GM13976 (cell line): ENCODE measurements at regions not wholly inside any gene's neighbourhood (a gene's known extent, or its start where the extent isn't known, plus 50 kb on each side); places are given as distances from the start of the nearest gene placed in this dataset.
"Not testable (repeated sequence)": the region's sequence is repeated elsewhere in the genome, so short reads cannot be mapped to it uniquely, and the experiment has no call there.

Experiments
- DNase-seq: peaks from one replicate; pipeline ENCODE4 v3.0.0; 2012; ENCODE audit warnings: low spot score
- in situ Hi-C: fragments of 300-500 bp; cut with MboI; formaldehyde crosslinking; loops from one replicate; pipeline ENCODE4 v1.12.0; 2022; ENCODE audit warnings: low sequenced_read_pairs, mixed read lengths, inconsistent platforms; ENCODE audit not compliant: unreplicated experiment
- TF ChIP-seq, protein P1 (sequence below): IDR thresholded peaks from 2 replicates; pipeline ENCODE4 v1.5.1; 2012; ENCODE audit warnings: borderline replicate concordance, mild to moderate bottlenecking; ENCODE audit not compliant: insufficient read depth; ENCODE audit errors: extremely low read depth, missing control alignments, control extremely low read depth

DNA sequence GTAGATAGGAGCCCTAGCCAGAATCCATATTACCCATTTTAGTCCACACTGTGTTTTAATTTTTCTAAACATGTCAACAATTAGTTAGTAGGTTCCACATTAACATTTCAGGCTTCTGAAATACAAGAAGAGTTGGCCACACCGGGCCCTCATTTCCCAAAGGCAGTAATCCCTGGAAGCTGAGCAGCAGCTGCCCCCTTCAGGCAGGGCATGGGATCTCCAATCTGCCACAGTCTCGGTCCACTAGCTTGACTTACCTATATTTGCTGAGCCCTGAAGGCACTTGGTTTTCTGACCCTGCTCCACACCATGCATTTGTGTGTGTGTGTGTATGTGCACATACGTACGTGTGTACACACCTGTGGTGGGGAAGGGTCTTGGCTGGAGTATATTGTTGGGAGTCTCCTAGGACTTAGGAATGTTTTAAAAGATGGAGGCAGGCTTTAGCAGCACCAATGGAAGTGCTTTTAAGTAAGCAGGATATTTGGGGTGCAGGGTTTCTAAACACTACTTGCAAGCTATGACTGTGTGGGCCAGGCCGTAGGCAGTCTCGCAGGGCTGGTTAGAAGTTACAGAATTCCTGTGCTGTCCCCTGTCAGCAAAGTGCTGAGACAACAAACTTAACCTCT is 71.2 kb upstream of the SOX14 start:
- DNase-seq, result peak; percentile 41
- in situ Hi-C loops, result loop anchor here (25.0 kb wide), 1 partner anchor 581 kb away; no protein-coding TSS in a partner anchor
- TF ChIP-seq, protein P1, sequence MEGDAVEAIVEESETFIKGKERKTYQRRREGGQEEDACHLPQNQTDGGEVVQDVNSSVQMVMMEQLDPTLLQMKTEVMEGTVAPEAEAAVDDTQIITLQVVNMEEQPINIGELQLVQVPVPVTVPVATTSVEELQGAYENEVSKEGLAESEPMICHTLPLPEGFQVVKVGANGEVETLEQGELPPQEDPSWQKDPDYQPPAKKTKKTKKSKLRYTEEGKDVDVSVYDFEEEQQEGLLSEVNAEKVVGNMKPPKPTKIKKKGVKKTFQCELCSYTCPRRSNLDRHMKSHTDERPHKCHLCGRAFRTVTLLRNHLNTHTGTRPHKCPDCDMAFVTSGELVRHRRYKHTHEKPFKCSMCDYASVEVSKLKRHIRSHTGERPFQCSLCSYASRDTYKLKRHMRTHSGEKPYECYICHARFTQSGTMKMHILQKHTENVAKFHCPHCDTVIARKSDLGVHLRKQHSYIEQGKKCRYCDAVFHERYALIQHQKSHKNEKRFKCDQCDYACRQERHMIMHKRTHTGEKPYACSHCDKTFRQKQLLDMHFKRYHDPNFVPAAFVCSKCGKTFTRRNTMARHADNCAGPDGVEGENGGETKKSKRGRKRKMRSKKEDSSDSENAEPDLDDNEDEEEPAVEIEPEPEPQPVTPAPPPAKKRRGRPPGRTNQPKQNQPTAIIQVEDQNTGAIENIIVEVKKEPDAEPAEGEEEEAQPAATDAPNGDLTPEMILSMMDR, result peak; percentile 67

DNA sequence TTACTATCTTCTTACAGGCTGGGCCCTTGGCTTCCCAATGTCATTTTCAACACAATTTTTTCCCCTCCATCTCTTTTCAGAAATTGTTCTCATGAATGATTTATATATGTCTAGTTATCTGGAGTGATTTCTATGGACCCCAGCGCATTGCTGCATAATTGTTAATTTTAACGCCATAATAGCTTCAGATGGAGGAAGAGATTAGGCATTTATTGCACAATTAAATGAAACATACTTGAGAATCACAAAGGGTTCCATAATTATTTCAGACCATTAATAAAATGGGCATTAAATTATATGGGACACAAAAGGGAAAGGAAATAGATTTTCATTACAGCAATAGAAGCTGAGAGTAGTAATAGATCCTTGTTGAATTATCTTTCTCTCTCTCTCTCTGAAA is 70.3 kb upstream of the SOX14 start:
- in situ Hi-C loops, result loop anchor here (25.0 kb wide), 1 partner anchor 581 kb away; no protein-coding TSS in a partner anchor
- no peak for DNase-seq
- TF ChIP-seq, protein P1, result no peak

DNA sequence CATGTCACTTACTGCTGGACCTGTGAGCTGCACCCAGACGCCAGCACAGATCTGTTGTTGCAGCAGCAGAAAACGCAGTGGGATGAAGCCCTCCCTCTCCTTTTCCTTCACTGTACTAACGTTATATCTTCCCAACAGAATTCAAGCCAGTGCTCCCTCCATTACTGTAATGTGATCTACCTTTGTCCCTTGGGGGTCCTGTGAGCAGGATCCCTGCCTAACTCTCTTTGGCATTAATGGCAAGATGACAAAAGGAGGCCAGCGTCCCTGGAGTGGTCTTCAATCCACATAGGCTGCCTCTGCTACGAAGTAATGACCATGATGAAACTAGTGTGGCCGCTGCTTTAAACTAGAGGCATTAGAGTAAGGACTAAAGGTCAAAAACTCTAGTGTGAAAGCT is 69.3 kb upstream of the SOX14 start:
- in situ Hi-C loops, result loop anchor here (25.0 kb wide), 1 partner anchor 583 kb away; no protein-coding TSS in a partner anchor
- DNase-seq, result no peak
- TF ChIP-seq, protein P1, result no peak

DNA sequence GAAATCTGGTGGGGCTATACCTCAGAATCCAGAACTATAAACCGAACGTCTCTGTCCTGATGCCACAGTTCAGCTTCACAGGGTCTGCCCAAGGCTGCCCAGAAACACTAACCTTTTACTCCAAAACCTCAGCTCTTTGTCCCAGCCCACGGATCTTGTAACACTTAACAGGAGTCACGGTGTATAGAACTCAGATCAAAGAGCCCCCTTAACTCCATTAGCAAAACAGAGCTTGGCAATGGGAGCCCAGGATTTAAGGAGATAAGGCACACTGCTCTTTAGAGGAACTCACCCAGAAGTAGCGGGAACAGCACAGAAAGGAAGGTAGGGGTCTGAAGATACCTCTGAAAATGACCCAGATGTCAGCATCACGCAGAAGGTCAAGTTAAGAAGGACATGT is 68.8 kb upstream of the SOX14 start:
- TF ChIP-seq, protein P1, result no peak
- in situ Hi-C loops, result loop anchor here (25.0 kb wide), 1 partner anchor 583 kb away; no protein-coding TSS in a partner anchor

DNA sequence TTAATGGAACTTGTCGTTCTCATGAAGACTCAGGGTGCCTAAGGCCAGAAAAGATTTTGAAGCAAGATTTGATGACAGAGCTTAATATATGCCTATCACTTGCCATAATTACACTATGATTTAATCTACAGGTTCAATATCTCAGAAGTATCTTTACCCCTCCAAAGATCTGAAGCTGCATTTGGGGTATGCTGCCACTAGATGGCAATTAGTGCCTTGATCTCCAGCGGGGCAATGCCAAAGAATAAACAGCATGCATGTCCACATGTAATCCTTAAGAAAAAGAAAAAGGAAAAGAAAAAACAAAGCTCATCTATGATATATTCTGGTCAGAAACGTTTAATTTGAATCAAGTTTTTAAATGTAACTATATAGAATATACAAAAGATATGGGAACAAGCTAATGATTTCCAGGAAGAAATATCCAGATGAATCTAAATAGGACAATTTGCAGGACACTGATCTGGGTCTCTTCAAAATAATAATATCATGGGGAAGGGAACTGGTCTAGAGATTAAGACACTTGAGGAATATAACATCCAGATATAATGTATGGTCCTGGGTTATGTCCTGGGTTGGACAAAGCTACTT is 55.0 kb upstream of the SOX14 start:
- in situ Hi-C loops, result no loop called here
- peak; percentile 34 for DNase-seq
- TF ChIP-seq, protein P1, result peak; percentile 34

More for the DNA sequence above, 68.8 kb upstream of the SOX14 start:
- no peak for DNase-seq

DNA sequence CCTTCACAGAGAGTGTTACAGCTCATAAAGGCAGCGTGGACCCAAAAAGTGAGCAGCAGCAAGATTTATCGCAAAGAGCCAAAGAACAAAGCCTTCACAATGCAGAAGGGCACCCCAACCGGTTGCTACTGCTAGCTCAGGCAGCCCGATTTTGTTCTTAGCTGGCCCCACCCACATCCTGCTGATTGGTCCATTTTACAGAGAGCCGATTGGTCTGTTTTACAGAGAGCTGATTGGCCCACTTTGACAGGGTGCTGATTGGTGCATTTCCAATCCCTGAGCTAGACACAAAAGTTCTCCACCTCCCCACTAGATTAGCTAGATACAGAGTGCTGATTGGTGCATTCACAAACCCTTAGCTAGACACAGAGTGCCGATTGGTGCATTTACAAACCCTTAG is 50.1 kb upstream of the SOX14 start:
- DNase-seq, in situ Hi-C loops: not testable (repeated sequence)
